ENCODE measurements at regions not wholly inside any gene's neighbourhood (a gene's known extent, or its start where the extent isn't known, plus 50 kb on each side); places are given as distances from the start of the nearest gene placed in this dataset.

GRCh38 chr13:106685143-106685542, 117.2 kb upstream of the ARGLU1 start:
- H3K4me3 ChIP-seq, result no peak overlapping the region

DNA sequence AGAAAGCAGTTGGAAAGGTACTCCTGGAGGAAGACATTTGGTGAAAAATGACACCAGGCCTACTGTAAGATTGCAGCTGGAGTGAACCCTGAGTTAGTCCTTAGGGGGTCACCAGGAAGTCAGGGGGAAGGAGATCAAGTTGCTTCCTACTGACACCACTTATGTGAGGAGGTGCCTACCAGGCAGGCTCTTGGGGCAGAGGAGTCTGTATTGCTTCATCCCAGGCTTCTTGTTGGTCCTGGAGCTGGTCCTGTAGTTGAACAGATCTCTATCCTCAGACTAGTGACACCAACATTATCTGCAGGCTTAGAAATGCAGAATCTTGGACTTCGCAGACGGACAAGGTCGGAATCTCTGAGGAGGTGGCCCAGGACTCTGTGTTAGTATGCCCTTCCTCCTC, 116.0 kb upstream of the ARGLU1 start:
- intact Hi-C loops (cut with DNase I), result no loop called here
- H3K27ac ChIP-seq (replicated peaks in 1 of 4), result no peak overlapping the region

More at GRCh38 chr13:106685143-106685542, 117.2 kb upstream of the ARGLU1 start:
- no peak overlapping the region for H3K27ac ChIP-seq (replicated peaks in 1 of 4)
- intact Hi-C loops (cut with DNase I), result no loop called here
- no peaks in the 10 kb centered on the region for H3K36me3 ChIP-seq
- no peaks in the 10 kb centered on the region for H3K27me3 ChIP-seq
- no peak for DNase-seq (ENCODE audit: extremely low spot score)
- WGBS, result 92% methylated on average over 6 of the region's 6 CpGs
- no peaks in the 10 kb centered on the region for H3K9me3 ChIP-seq
- no peak for TF ChIP-seq EP300 (IDR thresholded peaks at IDR 0.05)
- no peak for TF ChIP-seq POLR2A (IDR thresholded peaks at IDR 0.05; ENCODE audit: low read depth)
- TF ChIP-seq, protein P1, sequence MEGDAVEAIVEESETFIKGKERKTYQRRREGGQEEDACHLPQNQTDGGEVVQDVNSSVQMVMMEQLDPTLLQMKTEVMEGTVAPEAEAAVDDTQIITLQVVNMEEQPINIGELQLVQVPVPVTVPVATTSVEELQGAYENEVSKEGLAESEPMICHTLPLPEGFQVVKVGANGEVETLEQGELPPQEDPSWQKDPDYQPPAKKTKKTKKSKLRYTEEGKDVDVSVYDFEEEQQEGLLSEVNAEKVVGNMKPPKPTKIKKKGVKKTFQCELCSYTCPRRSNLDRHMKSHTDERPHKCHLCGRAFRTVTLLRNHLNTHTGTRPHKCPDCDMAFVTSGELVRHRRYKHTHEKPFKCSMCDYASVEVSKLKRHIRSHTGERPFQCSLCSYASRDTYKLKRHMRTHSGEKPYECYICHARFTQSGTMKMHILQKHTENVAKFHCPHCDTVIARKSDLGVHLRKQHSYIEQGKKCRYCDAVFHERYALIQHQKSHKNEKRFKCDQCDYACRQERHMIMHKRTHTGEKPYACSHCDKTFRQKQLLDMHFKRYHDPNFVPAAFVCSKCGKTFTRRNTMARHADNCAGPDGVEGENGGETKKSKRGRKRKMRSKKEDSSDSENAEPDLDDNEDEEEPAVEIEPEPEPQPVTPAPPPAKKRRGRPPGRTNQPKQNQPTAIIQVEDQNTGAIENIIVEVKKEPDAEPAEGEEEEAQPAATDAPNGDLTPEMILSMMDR (IDR thresholded peaks at IDR 0.05), result no peak
- TF ChIP-seq POLR2AphosphoS5 (IDR thresholded peaks at IDR 0.05), result no peak
- peaks cover 0 to 10% (median 5%) of the 10 kb centered on the region in 4 donors for H3K4me1 ChIP-seq

GRCh38 chr13:106683179-106683578, 115.2 kb upstream of the ARGLU1 start:
- H3K36me3 ChIP-seq, result no peaks in the 10 kb centered on the region
- H3K27me3 ChIP-seq, result no peaks in the 10 kb centered on the region
- no peak overlapping the region for H3K4me3 ChIP-seq
- intact Hi-C loops (cut with DNase I), result no loop called here
- 86% methylated on average over 8 of the region's 8 CpGs for WGBS
- DNase-seq (ENCODE audit: extremely low spot score), result peak; percentile 45
- peaks cover 0 to 11% (median 5%) of the 10 kb centered on the region in 4 donors for H3K4me1 ChIP-seq
- H3K9me3 ChIP-seq, result no peaks in the 10 kb centered on the region
- no peak overlapping the region for H3K27ac ChIP-seq (replicated peaks in 1 of 4)
- TF ChIP-seq POLR2AphosphoS5 (IDR thresholded peaks at IDR 0.05) (no peak), EP300 (IDR thresholded peaks at IDR 0.05) (no peak), POLR2A (IDR thresholded peaks at IDR 0.05; ENCODE audit: low read depth) (no peak)
- TF ChIP-seq, protein P1 (IDR thresholded peaks at IDR 0.05), result no peak

More for the DNA sequence above, 116.0 kb upstream of the ARGLU1 start:
- WGBS, result 90% methylated on average over 2 of the region's 3 CpGs
- H3K27me3 ChIP-seq, result no peaks in the 10 kb centered on the region
- TF ChIP-seq EP300 (IDR thresholded peaks at IDR 0.05), result no peak
- TF ChIP-seq POLR2A (IDR thresholded peaks at IDR 0.05; ENCODE audit: low read depth), result no peak
- no peak for TF ChIP-seq POLR2AphosphoS5 (IDR thresholded peaks at IDR 0.05)
- TF ChIP-seq, protein P1 (IDR thresholded peaks at IDR 0.05), result no peak
- H3K9me3 ChIP-seq, result no peaks in the 10 kb centered on the region
- H3K36me3 ChIP-seq, result no peaks in the 10 kb centered on the region
- peak; percentile 85 for DNase-seq (ENCODE audit: extremely low spot score)
- H3K4me1 ChIP-seq, result peaks cover 0 to 11% (median 5%) of the 10 kb centered on the region in 4 donors
- no peak overlapping the region for H3K4me3 ChIP-seq

DNA sequence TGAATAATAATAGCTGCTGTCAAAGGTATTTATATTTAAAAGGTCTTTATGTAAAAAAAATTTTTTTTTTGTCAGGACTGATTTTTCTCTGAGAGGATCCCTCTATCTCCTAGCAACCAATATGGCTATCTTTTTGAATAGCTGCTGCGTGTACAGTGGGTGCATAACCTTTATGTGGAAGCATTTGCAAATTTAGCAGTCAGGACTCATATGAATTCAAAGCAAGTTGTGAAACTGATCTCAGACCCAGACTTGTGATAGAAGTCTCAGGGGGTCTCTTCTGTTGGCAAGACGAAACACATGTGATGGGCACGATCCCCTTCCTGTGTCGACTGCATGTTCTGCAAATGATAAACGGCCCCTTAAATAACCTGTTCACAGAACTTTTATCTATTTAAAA, 114.1 kb upstream of the ARGLU1 start:
- H3K36me3 ChIP-seq, result no peaks in the 10 kb centered on the region
- DNase-seq (ENCODE audit: extremely low spot score), result no peak
- 77% methylated on average over 5 of the region's 5 CpGs for WGBS
- no peak for TF ChIP-seq EP300 (IDR thresholded peaks at IDR 0.05)
- TF ChIP-seq POLR2AphosphoS5 (IDR thresholded peaks at IDR 0.05), result no peak
- TF ChIP-seq POLR2A (IDR thresholded peaks at IDR 0.05; ENCODE audit: low read depth), result no peak
- TF ChIP-seq, protein P1 (IDR thresholded peaks at IDR 0.05), result no peak
- H3K27ac ChIP-seq (replicated peaks in 1 of 4), result no peak overlapping the region
- peaks cover 0 to 11% (median 5%) of the 10 kb centered on the region in 4 donors for H3K4me1 ChIP-seq
- H3K4me3 ChIP-seq, result no peak overlapping the region
- no peaks in the 10 kb centered on the region for H3K9me3 ChIP-seq
- no peaks in the 10 kb centered on the region for H3K27me3 ChIP-seq
- intact Hi-C loops (cut with DNase I), result no loop called here

DNA sequence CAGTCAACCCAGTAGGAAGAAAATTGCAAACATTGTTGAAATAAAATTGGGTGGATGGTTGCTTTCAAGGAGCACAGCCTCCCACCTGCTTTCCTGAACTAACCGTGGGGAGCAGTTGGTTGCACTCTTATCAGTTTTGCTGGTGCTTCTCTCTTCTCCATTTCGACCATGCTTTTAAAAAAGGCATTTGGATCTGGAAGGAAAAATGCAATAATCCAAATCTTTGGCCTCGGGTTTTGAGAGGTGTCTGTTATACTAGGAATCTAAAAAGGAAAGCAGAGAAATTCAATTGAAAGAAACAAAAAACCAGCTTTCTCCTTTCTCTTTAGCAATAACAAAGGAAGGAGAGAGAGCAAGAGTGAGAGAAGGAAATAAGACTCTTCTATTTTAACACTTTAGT, 113.6 kb upstream of the ARGLU1 start:
- Histone ChIP-seq H3K9me3 (no peaks in the 10 kb centered on the region), H3K27me3 (no peaks in the 10 kb centered on the region), H3K4me3 (no peak overlapping the region), H3K4me1 (peaks cover 0 to 11% (median 5%) of the 10 kb centered on the region in 4 donors), H3K36me3 (no peaks in the 10 kb centered on the region), H3K27ac (replicated peaks in 1 of 4) (no peak overlapping the region)
- no peak for TF ChIP-seq EP300 (IDR thresholded peaks at IDR 0.05)
- TF ChIP-seq, protein P1 (IDR thresholded peaks at IDR 0.05), result no peak
- TF ChIP-seq POLR2AphosphoS5 (IDR thresholded peaks at IDR 0.05), result no peak
- TF ChIP-seq POLR2A (IDR thresholded peaks at IDR 0.05; ENCODE audit: low read depth), result no peak
- WGBS, result 44% methylated on average over 3 of the region's 3 CpGs
- intact Hi-C loops (cut with DNase I), result no loop called here
- peak; percentile 21 for DNase-seq (ENCODE audit: extremely low spot score)
